ENCODE measurements at regions not wholly inside any gene's neighbourhood (a gene's known extent, or its start where the extent isn't known, plus 50 kb on each side); places are given as distances from the start of the nearest gene placed in this dataset.

DNA sequence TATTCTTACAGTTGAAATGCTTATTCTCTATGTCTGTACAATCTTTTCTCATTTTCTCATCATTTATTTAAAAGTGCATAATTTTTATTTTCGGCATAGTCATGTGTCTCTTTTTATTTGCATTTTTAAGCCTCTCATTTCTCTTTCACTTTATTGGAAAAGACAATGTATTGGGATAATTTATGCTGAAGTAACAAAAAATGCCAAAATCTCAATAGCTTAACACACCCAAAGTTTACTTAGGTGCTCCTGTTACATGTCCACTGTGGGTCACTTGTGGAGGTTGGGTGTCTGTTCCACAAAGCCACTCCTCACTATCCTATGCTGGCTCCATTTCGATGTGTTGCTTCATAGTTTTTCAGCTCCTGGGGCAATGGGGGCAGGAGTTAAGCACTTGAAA, 638.7 kb downstream of the CD109 start:
- no peak overlapping the region for H3K27ac ChIP-seq
- no peaks in the 10 kb centered on the region for H3K36me3 ChIP-seq
- intact Hi-C loops (cut with DNase I), result no loop called here
- no peaks in the 10 kb centered on the region for H3K4me1 ChIP-seq
- 72 to 81% methylated on average over 2 of the region's 2 CpGs for WGBS, 2 donors
- no peak overlapping the region for H3K4me3 ChIP-seq
- no peaks in the 10 kb centered on the region for H3K9me3 ChIP-seq
- TF ChIP-seq POLR2A (IDR thresholded peaks at IDR 0.05), result no peak
- TF ChIP-seq, protein P1, sequence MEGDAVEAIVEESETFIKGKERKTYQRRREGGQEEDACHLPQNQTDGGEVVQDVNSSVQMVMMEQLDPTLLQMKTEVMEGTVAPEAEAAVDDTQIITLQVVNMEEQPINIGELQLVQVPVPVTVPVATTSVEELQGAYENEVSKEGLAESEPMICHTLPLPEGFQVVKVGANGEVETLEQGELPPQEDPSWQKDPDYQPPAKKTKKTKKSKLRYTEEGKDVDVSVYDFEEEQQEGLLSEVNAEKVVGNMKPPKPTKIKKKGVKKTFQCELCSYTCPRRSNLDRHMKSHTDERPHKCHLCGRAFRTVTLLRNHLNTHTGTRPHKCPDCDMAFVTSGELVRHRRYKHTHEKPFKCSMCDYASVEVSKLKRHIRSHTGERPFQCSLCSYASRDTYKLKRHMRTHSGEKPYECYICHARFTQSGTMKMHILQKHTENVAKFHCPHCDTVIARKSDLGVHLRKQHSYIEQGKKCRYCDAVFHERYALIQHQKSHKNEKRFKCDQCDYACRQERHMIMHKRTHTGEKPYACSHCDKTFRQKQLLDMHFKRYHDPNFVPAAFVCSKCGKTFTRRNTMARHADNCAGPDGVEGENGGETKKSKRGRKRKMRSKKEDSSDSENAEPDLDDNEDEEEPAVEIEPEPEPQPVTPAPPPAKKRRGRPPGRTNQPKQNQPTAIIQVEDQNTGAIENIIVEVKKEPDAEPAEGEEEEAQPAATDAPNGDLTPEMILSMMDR (IDR thresholded peaks at IDR 0.05), result no peak
- DNase-seq, result no peak
- no peaks in the 10 kb centered on the region for H3K27me3 ChIP-seq

- Histone ChIP-seq H3K4me3 (no peak overlapping the region), H3K9me3 (no peaks in the 10 kb centered on the region), H3K36me3 (no peaks in the 10 kb centered on the region), H3K4me1 (no peaks in the 10 kb centered on the region), H3K27ac (no peak overlapping the region), H3K27me3 (no peaks in the 10 kb centered on the region)
- DNase-seq, result no peak
- intact Hi-C loops (cut with DNase I), result no loop called here
- TF ChIP-seq POLR2A (IDR thresholded peaks at IDR 0.05), result no peak
- TF ChIP-seq, protein P1 (IDR thresholded peaks at IDR 0.05), result no peak
Observed at GRCh38 chr6:74333406-74333805, 637.4 kb downstream of the CD109 start.

DNA sequence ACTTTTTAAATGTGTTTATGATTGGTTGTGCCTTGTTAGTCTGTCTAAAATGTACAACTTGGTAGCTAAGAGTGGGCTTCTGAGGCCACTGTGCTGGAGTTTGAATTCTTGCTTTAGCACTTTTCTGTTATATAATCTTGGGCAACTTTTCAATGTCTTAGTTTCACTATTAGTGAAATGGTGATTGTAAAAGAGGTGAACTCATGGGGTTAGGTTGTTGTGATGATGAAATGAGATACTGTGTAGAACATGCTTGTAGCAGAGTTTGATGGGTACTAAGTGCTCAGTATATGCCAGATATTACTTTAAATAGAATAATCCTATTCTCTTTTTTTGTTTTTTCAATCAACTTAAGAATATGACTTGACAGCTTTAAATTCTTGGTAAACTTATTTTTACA, 624.7 kb downstream of the CD109 start:
- DNase-seq, result no peak
- no peaks in the 10 kb centered on the region for H3K36me3 ChIP-seq
- no peak overlapping the region for H3K27ac ChIP-seq
- H3K4me3 ChIP-seq, result no peak overlapping the region
- intact Hi-C loops (cut with DNase I), result no loop called here
- TF ChIP-seq POLR2A (IDR thresholded peaks at IDR 0.05), result no peak
- TF ChIP-seq, protein P1 (IDR thresholded peaks at IDR 0.05), result no peak
- peaks cover 0 to 3% (median 0%) of the 10 kb centered on the region in 3 donors for H3K9me3 ChIP-seq
- H3K4me1 ChIP-seq, result no peaks in the 10 kb centered on the region
- H3K27me3 ChIP-seq, result no peaks in the 10 kb centered on the region

GRCh38 chr6:74320074-74320473, 624.1 kb downstream of the CD109 start:
- H3K27me3 ChIP-seq, result no peaks in the 10 kb centered on the region
- intact Hi-C loops (cut with DNase I), result no loop called here

DNA sequence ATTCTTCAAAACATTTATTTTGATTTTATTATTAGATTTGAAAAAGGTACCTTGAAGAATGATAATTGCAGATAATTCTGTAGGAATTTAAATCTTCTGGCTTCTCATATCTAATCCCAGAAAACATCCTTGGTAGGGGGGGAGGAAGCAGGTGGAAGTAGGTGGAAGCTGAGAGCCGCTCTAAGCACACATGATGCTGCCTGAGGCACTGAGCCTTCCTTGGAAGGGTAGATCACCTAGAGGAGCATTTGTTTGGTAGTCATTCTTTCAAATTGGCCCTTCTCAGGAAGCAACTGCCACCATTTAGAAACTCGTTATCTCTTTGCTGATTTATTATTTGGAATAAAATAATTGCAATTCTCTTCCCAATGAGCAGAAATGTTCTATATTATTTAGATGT, 623.3 kb downstream of the CD109 start:
- Histone ChIP-seq H3K27ac (no peak overlapping the region), H3K4me3 (no peak overlapping the region), H3K27me3 (no peaks in the 10 kb centered on the region), H3K36me3 (no peaks in the 10 kb centered on the region), H3K4me1 (no peaks in the 10 kb centered on the region), H3K9me3 (peaks cover 0 to 3% (median 0%) of the 10 kb centered on the region in 3 donors)
- intact Hi-C loops (cut with DNase I), result no loop called here
- DNase-seq, result no peak
- no peak for TF ChIP-seq POLR2A (IDR thresholded peaks at IDR 0.05)
- TF ChIP-seq, protein P1 (IDR thresholded peaks at IDR 0.05), result no peak
- 52 to 55% methylated on average over 2 of the region's 2 CpGs for WGBS, 2 donors

More at GRCh38 chr6:74320074-74320473, 624.1 kb downstream of the CD109 start:
- Histone ChIP-seq H3K4me1 (no peaks in the 10 kb centered on the region), H3K4me3 (no peak overlapping the region), H3K27ac (no peak overlapping the region), H3K36me3 (no peaks in the 10 kb centered on the region), H3K9me3 (peaks cover 0 to 3% (median 0%) of the 10 kb centered on the region in 3 donors)
- DNase-seq, result no peak
- TF ChIP-seq POLR2A (IDR thresholded peaks at IDR 0.05), result no peak
- TF ChIP-seq, protein P1 (IDR thresholded peaks at IDR 0.05), result no peak
